C1 segment of cervical spinal cord (tissue), 14 donors: ENCODE measurements at regions not wholly inside any gene's neighbourhood (a gene's known extent, or its start where the extent isn't known, plus 50 kb on each side); places are given as distances from the start of the nearest gene placed in this dataset.
"Not testable (repeated sequence)": the region's sequence is repeated elsewhere in the genome, so short reads cannot be mapped to it uniquely, and the experiment has no call there.

Experiments
- DNase-seq, 14 donors: peaks; one replicate each; lab custom pipeline; 2025; lab: John Stamatoyannopoulos, UW

DNA sequence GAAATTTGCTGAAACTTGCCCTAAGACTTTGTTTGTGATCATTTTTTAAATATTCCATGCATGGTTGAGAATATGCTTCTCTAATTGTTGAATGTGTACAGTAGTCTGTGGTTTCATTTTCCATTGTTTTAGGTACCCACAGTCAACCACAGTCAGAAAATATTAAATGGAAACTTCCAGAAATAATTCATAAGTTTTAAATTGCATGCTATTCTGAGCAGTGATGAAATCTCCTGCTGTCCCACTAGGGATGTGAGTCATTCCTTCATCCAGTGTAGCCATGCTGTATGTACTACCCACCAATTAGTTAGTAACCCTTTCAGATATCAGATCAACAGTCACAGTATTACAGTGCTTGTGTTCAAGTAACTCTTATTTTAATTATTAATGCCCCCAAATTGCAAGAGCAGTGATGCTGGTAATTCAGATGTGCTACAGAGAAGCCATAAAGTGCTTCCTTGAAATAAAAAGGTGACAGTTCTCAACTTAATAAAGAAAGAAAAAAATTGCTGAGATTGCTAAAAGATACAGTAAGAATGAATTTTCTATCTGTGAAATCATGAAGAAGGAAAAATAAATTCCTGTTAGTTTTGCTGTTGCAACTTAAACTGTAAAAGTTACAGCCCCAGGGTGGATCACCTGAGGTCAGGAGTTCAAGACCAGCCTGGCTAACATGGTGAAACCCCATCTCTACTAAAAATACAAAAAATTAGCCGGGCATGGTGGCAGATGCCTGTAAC lies 79.9 kb upstream of the FBXL17 start:
- no peak for DNase-seq

DNA sequence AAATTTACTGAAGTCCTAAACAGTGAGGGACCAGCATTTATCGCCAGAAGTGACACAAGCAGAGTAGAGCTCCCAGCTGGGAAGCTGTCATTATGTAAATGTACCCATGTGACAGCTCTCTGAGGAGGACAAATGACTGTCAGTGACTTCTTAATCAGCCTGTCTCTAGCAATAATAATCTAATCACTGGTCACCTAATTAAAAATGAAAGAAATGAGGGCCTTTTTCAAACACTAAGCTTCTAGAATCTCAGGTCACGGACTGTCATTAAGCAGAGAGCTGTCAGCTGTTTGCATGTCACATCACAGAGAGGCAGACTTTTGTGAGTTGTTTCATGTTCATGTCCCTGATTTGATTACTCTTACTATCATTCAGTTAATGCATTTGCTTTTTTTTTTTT lies 77.9 kb upstream of the FBXL17 start:
- DNase-seq = no peak

DNA sequence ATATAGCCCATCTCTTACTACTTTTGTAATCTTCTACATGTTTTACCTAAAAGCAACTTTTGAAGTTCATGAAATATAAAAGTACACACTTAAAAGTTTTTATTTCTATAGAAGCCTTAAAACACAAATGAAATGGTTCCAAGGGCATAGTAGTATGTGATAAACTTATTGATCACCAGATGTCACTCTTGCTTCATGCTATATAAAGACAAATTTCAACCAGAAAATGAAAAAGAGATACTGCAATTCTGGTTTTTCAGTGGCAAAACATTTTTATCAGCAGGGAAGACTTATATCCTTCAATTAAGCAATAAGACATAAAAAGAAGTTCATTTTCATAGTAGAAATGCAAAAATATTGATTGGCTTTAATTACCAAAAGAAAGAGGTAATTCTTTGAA lies 69.4 kb upstream of the FBXL17 start:
- no peak for DNase-seq

DNA sequence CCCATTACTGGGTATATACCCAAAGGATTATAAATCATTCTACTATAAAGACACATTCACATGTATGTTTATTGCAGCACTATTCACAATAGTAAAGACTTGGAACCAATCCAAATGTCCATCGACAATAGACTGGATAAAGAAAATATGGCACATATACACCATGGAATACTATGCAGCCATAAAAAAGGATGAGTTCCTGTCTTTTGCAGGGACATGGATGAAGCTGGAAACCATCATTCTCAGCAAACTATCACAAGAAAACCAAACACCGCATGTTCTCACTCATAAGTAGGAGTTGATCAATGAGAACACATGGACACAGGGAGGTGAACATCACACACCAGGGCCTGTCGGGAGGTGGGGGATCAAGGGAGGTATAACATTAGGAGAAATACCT lies 62.2 kb upstream of the FBXL17 start:
- not testable (repeated sequence) for DNase-seq

DNA sequence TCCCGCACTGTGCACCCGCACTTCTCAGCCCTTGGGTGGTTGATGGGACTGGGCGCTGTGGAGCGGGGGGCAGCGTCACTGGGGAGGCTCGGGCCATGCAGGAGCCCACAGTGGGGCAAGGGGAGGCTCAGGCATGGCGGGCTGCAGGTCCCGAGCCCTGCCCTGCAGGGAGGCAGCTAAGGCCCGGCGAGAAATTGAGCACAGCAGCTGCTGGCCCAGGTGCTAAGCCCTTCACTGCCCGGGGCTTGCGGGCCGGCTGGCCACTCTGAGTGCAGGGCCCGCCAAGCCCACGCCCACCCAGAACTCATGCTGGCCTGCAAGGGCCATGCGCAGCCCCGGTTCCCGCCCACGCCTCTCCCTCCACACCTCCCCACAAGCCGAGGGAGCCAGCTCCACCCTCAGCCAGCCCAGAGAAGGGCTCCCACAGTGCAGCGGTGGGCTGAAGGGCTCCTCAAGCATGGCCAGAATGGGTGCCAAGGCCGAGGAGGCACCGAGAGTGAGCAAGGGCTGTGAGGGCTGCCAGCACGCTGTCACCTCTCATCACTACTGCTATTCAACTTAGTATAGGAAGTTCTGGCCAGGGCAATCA lies 60.3 kb upstream of the FBXL17 start:
- not testable (repeated sequence) for DNase-seq

DNA sequence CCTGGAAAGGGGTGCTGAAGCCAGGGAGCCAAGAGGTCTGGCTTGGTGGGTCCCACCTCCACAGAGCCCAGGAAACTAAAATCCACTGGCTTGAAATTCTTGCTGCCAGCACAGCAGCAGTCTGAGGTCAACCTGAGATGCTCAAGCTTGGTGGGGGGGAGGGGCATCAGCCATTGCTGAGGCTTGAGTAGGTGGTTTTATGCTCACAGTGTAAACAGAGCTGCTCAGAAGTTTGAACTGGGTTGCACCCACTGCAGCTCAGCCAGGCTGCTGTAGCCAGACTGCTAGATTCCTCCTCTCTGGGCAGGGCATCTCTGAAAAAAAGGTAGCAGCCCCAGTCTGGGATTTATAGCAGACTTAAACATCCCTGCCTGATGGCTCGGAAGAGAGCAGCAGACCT lies 55.5 kb upstream of the FBXL17 start:
- no peak for DNase-seq

DNA sequence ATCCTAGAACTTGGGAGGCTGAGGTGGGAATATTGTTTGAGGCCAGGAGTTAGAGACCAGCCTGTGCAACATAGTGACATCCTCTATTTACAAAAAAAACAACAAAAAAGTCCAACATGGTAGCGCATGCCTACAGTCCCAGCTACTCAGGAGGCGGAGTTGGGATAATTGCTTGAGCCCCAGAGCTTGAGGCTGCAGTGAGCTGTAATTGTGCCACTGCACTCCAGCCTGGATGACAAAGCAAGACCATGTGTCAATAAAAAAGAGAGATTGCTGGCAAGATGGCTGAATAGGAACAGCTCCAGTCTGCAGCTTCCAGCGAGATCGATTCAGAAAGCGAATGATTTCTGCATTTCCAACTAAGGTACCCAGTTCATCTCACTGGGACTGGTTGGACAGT lies 54.8 kb upstream of the FBXL17 start:
- DNase-seq = no peak

DNA sequence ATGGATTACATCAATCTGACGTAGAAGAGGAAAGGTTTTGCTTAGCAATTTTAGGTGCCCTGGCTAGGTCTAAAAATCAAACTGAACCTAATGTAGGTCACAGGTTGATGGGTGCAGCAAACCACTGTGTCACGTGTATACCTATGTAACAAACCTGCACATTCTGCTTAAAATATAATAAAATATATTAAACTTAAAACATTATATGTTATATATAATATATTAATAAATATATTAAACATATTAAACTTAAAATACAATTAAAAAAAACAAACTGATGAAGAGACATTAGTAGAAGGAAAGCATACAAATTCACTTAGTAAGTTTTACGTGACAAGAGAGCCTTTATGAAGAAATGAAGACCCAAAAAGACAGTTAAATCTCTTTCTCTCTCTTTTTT lies 51.7 kb upstream of the FBXL17 start:
- DNase-seq = no peak

DNA sequence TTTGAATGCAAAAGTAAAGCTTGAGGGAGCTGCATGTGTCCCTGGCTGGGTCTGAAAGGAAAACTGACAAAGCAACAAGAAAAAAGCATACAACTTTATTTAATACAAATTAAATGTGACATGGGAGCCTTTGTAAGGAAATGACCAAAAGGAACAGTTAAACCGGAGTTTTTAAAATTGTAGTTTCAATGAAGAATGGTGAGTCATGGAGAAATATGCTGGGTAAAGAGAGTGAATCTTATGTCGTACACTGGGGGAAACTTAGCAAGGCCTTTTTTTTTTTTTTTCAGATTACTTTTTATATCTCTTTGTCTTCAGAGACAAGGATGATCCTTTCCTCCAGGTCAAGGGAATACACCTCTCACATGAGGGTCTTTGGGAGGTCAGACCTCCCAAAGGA lies 50.1 kb upstream of the FBXL17 start:
- no peak for DNase-seq
